ENCODE measurements at regions not wholly inside any gene's neighbourhood (a gene's known extent, or its start where the extent isn't known, plus 50 kb on each side); places are given as distances from the start of the nearest gene placed in this dataset.

GRCh38 chr3:163347944-163348343, 1730.4 kb downstream of the SI start:
- no peaks in the 10 kb centered on the region for H3K9me3 ChIP-seq
- POLR2A ChIA-PET, result no interaction called here
- H3K4me1 ChIP-seq, result no peaks in the 10 kb centered on the region
- 63% methylated on average over 3 of the region's 3 CpGs for WGBS (ENCODE audit: missing lambda C conversion rate)
- no peak for ATAC-seq
- CTCF ChIA-PET, result no interaction called here
- H3K27ac ChIP-seq, result no peak overlapping the region
- H3K4me3 ChIP-seq, result no peak overlapping the region
- FAIRE-seq, result no peak
- DNase-seq (ENCODE audit: low read depth in 1 of 2, low spot score in 1 of 2), result no peak
- TF ChIP-seq E2F6 (IDR thresholded peaks at IDR 0.05; ENCODE audit: borderline replicate concordance, low read depth) (no peak), MYC (IDR thresholded peaks at IDR 0.05; ENCODE audit: borderline replicate concordance, low read length) (no peak), CEBPB (IDR thresholded peaks at IDR 0.05) (no peak), ATOH8 (CRISPR knock-in tag; IDR thresholded peaks at IDR 0.05; ENCODE audit: low read depth) (no peak)
- no peak overlapping the region for H3K4me2 ChIP-seq

GRCh38 chr3:163335429-163335828, 1742.9 kb downstream of the SI start:
- H3K9me3 ChIP-seq, result peaks cover 12% of the 10 kb centered on the region; the same call in 2 of the 3 replicates
- no peaks in the 10 kb centered on the region for H3K4me1 ChIP-seq
- no peak for ATAC-seq
- H3K4me3 ChIP-seq, result no peak overlapping the region
- no peak for FAIRE-seq
- TF ChIP-seq HOXB13 (CRISPR knock-in tag; IDR thresholded peaks at IDR 0.05; ENCODE audit: low read depth), result no peak
- no peak for TF ChIP-seq KDM5A (IDR thresholded peaks at IDR 0.05)
- no peak for TF ChIP-seq EHMT2 (IDR thresholded peaks at IDR 0.05; ENCODE audit: low read depth)
- TF ChIP-seq MAX (IDR thresholded peaks at IDR 0.05), result no peak
- TF ChIP-seq ZSCAN20 (CRISPR knock-in tag; IDR thresholded peaks at IDR 0.05), result no peak
- no peak for TF ChIP-seq EHF (CRISPR knock-in tag; IDR thresholded peaks at IDR 0.05)
- no peak for TF ChIP-seq HDAC2 (IDR thresholded peaks at IDR 0.05)
- no peak for TF ChIP-seq TP53 (CRISPR knock-in tag; IDR thresholded peaks at IDR 0.05)
- TF ChIP-seq ZNF302 (CRISPR knock-in tag; IDR thresholded peaks at IDR 0.05), result no peak
- TF ChIP-seq CBX2 (IDR thresholded peaks at IDR 0.05; ENCODE audit: borderline replicate concordance, low read depth), result no peak
- no peak for TF ChIP-seq POLR2A (IDR thresholded peaks at IDR 0.05; ENCODE audit: low read length)
- no peak for TF ChIP-seq RNF2 (IDR thresholded peaks at IDR 0.05; ENCODE audit: borderline replicate concordance, low read depth)
- no peak for TF ChIP-seq PHF8 (IDR thresholded peaks at IDR 0.05; ENCODE audit: borderline replicate concordance, low read depth)
- no peak for TF ChIP-seq ESRRA (IDR thresholded peaks at IDR 0.05; ENCODE audit: borderline replicate concordance, low read length)
- TF ChIP-seq HES2 (IDR thresholded peaks at IDR 0.05), result no peak
- no peak for TF ChIP-seq FOXS1 (CRISPR knock-in tag; IDR thresholded peaks at IDR 0.05)
- TF ChIP-seq SMC3 (IDR thresholded peaks at IDR 0.05), result no peak
- no peak for TF ChIP-seq ELK1 (IDR thresholded peaks at IDR 0.05; ENCODE audit: low read depth, low read length)
- no peak for TF ChIP-seq FOSL2 (IDR thresholded peaks at IDR 0.05)
- no peak for TF ChIP-seq FOSL2 (CRISPR knock-in tag; IDR thresholded peaks at IDR 0.05)
- no peak overlapping the region for H3K4me2 ChIP-seq
- H3K27ac ChIP-seq, result no peak overlapping the region
- no peak for DNase-seq (ENCODE audit: low read depth in 1 of 2, low spot score in 1 of 2)
- WGBS (ENCODE audit: missing lambda C conversion rate), result 0% methylated on average over 1 of the region's 1 CpG
- POLR2A ChIA-PET, result no interaction called here
- CTCF ChIA-PET, result no interaction called here

GRCh38 chr3:163328680-163329079, 1749.6 kb downstream of the SI start:
- no peak overlapping the region for H3K27ac ChIP-seq
- H3K4me1 ChIP-seq, result no peaks in the 10 kb centered on the region
- no peak overlapping the region for H3K4me3 ChIP-seq
- ChIA-PET POLR2A (no interaction called here), CTCF (no interaction called here)
- FAIRE-seq (no peak), DNase-seq (ENCODE audit: low read depth in 1 of 2, low spot score in 1 of 2) (peak in 1 of 2 experiments; percentile 8), ATAC-seq (no peak)
- no peak for TF ChIP-seq EP300 (IDR thresholded peaks at IDR 0.05)
- no peak for TF ChIP-seq ZFP36 (IDR thresholded peaks at IDR 0.05; ENCODE audit: borderline replicate concordance, partially characterized antibody)
- TF ChIP-seq HEYL (CRISPR knock-in tag; IDR thresholded peaks at IDR 0.05), result no peak
- no peak for TF ChIP-seq HES2 (IDR thresholded peaks at IDR 0.05)
- TF ChIP-seq RFX5 (IDR thresholded peaks at IDR 0.05), result no peak
- no peak for TF ChIP-seq MAX (IDR thresholded peaks at IDR 0.05)
- WGBS (ENCODE audit: missing lambda C conversion rate), result 36% methylated on average over 7 of the region's 7 CpGs
- no peak overlapping the region for H3K4me2 ChIP-seq
- H3K9me3 ChIP-seq, result 0 out of 3 replicates have a peak, but pooled peaks cover 4% of the 10 kb centered on the region

Data from A549 (cell line).